ENCODE measurements at regions not wholly inside any gene's neighbourhood (a gene's known extent, or its start where the extent isn't known, plus 50 kb on each side); places are given as distances from the start of the nearest gene placed in this dataset.

DNA sequence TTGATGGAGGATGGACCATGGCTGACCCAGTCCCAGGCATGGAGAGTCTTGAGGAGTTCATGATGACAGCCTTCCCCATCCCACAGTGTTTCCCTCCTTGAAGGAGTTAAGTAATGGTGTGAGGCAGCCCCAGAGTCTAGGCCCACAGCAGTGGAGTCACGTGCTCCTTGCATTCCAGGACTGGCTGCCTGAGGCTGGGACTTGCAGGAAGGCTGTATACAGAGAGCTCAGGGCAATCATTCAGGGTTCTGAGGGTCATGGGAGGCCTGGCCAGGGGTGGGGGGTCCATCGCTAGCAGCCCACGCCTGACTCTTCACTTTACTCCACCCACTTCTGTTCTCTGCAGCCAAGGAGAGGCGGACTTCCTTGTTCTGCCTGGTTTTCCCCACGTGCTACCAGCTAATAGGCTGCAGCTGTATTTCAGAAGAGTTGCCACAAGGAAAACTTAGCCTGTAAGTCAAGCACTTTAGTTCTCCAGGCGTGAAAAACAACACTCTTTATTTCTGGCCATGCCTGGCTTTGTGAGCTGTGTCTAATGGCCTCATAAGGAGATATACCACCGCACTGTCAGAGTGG is 272.5 kb downstream of the DHX35 start:
- no peak for DNase-seq

DNA sequence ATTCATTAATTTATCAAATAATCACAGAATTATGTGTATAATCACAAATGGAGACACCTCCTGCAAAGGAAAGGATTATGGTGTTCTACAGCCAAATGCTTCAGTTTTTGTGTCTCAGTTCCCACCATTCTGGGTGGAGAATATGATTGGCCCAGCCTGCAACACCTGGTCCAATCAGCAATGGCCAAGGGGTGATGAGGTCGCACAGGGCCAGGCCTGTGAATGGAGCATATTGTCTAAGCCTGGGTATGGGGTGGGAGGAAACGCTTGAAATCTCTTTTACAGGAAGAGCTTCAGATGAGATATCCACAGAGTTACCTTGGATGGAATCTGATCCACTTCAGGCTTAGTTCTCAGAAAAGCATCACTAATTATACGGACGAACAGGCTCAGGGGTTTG is 271.6 kb downstream of the DHX35 start:
- DNase-seq, result no peak

DNA sequence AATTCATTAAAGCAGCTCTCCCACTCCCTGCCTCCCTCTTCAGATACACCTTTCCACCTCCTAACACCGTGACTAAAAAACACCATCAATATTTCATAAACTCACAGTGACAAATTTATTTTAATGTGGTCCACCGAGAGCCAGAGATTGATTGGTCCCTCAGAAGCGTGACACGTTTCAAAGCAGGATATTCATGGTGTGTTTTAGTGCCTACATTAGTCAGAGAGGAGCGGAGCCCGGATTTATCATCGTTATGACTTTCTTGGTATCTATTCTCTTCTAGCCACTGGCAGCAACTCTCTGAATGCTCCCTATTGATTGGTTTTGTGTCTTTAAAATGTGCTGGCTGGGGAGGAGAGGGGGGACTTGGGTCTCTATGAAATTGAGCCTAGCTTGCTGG is 265.3 kb downstream of the DHX35 start:
- no peak for DNase-seq

DNA sequence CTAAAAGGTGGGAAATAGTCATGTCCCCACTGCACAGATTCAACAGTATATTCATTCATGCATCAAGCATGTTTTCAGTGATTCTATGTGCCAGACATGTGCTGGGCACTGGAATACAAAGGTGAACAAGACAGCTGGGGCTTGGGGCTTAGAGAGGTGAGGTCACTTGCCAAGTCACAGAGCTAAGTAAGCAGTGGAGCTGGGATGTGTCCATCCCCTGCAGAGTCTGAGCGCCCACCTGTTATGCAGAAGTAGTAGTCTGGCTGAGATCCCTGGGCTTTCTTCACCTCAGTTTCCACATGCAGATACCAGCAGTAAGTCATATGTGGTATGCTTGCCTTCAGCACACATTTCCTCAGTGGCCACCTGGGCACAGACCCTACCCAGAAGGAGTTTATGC is 263.8 kb downstream of the DHX35 start:
- DNase-seq, result no peak

DNA sequence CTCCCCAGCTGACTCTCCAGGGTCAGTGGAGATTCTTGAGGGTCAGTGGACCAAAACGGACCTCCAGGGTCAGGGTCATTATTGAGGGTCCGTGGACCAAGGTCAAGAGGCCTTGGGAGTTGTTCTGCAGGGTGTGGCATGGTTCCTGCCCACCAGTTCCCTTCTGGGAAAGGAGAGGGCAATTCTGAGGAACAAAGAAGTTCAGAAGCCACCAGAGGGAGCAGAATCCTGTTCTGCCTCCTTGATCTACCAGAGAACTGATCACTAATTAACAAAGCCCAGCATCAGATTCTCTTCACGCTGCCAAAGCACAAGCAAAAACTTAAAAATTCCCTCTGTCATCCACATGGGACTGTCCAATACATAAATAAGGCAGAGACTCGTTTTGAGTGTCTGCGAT is 263.4 kb downstream of the DHX35 start:
- no peak for DNase-seq

DNA sequence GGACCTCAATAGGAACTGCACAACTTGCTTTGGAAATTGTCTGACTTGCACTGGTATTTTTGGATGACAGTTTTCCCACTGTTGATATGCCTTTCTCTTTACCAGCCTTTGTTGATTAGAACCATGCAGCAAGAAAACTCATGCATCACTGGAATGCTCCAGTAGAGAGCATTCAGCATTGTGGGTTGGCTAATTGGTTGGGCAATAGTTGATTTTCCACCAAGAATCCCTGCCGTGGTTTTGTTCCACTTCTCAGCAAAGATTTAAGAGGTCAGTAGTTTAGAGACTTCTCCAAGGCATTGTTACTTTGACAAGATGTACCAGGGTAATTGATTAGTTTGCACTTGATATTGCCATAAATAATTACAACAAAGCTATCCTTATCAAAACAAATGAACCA is 260.0 kb downstream of the DHX35 start:
- no peak for DNase-seq

DNA sequence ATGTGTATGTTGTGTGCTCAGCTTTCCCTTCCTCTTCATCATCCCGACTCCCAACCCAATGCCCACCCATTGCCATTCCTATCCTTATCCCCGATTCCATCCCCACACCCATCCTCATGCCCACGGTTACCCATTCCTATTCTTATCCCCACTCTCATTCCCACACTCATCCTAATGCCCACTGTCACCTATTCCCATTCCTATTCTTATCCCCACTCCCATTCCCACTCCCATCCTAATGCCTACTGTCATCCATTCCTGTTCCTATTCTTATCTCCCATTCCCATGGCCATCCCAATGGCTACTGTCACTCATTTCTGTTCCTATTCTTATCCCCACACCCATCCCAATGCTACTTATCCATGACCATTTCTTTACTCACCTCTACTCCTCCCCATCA is 254.1 kb downstream of the DHX35 start:
- no peak for DNase-seq

DNA sequence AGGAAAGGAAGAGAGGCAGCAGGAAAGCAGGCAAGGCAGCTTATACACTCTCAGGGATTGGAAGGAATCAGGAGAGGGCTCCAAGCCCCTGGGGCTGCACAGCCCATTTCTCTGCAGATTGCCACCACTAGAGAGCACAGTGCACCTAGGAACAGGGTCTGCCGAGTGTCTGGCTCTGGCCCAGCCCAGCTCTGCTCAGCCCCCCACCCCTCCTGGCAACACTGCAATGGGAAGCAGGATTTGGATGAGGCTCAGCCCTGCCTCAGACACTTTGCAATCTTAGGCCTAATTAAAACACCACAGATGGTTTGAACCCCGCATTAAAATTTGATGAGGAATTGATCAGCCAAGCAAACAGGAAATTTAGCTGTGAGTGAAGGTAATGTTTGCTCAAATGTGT is 252.7 kb downstream of the DHX35 start:
- peak in 1 of 3 donors; percentile 3 for DNase-seq

DNA sequence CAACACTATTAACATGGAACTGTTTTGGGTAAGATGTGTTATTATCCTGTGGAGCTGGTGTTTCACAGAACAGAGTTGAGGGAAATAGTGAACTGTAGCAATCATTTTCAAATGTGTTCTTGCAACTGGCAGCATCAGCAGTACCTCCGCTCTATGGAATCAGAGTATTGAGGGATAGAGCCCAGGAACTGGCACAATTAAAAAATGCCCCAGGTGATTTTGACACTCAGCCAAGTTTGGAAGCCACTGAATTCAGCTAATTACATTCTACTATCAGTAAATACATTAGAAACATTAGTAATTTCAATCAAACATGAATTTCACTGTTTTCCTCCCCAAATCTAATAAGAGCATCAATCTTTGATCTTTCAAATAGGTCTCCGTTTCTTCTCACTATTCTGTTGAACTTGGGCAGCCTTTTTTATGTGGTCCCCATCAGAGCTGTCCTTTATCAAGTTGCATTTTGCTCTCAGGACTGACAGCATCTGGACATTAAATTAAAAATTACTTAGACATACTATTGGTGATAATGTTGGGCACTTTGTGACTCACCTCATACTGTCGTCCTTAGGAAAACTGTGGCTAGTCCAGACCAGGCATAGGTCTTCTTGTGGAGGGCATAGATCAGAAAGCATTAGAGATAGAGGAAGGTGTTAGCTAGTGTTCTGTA is 251.5 kb downstream of the DHX35 start:
- DNase-seq, result no peak

DNA sequence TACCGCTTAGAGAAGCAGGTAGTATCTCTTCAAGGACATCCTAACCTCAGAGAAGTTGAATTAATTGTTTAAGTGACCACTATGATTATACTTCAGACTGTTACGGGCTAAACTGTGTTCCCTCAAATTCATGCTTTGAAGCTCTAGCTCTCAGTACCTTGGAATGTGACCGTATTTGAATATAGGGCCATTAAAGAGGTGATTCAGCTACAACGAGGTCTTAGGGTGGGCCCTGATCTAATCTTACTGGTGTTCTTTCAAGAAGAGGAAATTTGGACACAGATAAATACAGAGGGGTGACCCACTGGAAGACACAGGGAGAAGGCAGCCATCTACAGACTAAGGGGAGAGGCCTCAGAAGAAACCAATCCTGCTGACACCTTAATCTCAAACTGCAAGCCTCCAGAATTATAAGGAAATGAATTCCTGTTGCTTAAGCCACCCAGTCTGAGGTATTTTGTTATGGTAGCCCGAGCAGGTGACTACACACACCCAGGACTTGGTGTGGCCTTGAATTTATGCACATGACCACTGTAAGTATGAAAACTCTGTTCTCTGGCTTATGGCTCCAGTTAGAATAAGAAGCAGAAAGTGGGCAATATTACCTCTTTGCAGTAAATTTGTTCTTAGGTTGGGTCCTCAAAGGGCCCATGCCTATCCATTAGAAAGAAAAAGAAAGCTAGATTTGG is 249.1 kb downstream of the DHX35 start:
- no peak for DNase-seq

DNA sequence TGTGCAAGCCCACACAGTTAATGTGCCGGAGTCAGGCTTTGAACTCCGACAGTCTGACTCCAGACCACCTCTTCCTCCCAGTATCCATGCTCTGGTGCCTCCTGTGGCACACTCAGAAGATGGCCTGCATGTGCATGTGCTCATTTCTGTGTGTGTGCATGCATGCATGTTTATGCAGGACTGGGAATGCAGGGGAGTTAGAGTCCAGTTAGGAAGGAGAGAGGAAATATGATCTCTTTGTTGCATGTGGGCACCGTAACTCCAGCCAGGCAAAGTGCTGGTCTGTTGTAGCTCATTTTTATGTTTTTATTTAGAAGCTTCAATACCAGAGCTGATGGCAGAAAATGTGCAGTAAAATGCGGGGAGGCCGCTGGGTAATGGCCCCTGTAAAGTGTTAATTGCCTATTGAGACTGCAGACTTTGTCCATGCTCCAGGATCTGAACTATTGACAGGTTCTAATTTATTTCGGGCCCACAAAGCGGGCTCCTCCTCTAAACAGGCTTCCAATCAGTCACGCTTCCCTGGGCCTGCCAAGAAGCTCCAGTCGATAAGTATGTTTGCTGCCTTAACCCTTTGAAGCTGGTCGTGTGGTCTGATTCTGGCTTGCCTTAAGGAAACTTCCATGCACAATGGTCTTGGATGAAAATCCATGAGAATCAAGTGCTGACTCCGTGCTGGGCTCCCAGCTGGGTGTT is 248.3 kb downstream of the DHX35 start:
- DNase-seq, result no peak

DNA sequence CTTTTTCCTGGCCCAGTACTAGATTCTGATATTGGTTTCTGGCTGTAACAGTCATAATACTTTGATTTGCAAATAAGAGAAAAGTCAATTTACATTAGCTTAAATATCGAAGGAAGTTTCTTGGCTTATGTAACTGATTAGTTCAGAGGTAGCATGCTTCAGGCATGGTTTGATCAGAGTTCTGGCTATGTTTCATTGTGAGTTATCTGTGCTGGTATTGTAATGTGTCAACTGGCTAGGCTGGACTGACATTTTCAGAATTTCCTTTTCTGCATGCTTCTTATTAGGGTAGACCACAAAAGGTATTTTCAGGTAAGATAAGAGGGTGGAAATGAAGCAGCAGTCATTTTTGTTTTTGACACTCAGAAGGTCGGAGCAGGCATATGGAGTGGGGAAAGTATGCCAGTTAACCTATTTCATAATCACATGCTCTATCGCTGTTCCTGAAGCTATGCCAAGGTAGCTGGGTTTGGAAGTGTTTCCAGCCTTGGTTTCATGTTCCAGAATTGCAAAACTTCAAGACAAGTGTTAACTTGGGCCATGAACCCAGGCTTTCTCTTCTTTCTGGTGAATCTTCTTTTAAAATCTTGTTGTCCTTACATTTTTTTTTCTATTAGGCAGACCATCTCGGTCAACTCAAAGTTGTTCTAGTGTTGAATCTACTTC is 244.9 kb downstream of the DHX35 start:
- DNase-seq, result no peak

DNA sequence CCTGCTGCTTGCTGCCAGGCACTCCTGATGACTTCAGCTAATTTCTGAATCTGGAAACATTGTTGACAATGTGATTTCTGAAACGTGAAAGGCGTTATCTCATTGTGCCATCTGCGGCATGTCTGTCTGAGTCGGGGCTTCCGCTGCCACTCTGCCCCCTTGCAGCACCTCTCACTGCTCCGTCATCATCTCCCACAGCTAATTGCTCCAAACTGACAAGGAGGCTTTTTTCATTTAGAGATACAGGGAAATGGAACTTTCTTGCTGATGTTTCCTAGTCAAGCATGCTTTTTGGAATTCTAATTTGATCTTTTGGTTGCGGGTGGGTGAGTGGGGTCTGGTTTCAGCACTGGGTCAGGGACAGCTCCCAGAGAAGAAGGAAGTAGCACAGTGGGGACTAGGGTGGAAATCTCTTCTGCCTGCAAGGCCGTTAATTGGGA is 233.5 kb downstream of the DHX35 start:
- peak in 2 of 3 donors; percentile 6 to 27 for DNase-seq

DNA sequence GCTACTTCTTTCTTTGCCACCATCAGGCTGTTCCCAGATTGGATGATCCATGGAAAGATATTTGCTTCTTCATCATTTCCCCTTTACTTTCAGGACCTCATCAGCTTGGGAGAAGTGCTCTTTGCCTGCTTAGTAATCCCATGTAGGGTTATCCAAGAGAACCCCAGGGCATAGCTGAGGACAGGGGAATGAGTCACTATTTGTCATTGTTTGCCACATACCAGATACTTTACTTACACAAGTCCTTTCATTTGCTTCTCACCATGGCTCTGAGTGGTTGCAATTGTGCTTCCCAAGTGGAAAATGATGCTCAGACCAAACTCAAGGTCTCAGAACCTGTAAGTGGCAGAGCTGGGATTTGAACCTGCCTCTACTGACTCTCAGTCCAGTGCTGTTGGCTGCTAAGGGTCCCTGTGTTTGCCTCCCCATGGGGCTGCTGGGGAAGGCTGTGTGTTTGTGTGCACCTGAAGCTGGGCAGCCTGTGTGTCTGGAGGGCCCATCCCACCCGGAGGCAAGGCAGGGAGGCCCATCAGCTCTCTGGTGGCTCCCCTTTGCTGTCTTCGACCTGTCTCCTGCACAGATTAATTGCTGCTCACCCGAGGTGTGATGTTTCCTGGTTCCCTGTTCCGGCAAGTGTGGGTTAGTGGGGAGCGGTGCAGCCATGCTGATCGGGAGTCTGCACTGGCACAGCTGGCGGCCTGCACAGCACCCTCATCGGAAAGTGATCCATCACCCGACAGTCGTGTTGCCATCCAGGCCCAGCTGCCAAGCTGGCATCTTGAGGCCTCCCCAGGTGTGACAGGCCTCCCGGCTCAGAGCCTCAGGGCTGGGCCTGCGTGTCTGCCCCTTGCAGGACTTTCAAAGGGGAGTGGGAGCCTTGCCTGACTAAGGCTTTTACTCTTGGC is 228.8 kb downstream of the DHX35 start:
- peak in 1 of 3 donors; percentile 2 for DNase-seq

DNA sequence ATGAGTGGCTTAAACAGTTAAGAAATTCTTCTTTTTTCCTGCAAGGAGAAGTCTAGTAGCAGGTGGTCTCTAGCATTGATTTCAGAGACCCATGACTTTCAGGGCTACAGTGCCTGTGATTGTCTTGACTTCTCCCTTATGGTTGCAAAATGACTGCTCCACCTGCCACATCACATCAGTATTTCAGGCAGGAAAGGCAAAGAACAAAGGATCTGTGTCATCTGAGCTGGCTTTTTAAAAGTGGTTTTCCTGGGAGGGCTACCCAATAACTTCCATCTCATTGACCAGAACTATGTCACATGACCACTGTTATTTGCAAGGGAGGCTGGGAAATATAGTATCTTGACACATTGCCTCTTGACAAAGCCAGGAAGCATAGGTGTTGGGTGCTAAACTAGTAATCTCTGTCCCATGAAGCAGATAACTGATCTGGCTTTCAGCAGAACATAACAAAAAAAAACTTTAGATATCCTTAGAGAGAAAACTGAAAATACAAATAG is 226.2 kb downstream of the DHX35 start:
- DNase-seq, result no peak

DNA sequence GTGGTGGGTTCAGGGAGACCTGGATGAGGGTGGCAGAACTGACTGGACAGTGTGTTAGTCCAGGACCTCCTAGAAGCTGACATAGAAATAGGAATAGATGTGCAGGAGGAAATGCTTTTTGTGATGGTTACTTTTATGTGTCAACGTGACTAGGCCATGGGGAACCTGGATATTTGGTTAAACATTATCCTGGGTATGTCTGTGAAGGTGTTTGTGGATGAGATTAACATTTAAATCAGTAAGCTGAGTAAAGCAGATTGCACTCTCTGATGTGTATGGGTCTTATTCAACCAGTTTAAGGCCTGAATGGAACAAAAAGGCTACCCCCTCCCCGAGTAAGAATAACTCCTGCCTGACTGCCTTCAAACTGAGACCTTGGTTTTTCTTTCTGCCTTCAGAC is 219.3 kb downstream of the DHX35 start:
- DNase-seq, result no peak

DNA sequence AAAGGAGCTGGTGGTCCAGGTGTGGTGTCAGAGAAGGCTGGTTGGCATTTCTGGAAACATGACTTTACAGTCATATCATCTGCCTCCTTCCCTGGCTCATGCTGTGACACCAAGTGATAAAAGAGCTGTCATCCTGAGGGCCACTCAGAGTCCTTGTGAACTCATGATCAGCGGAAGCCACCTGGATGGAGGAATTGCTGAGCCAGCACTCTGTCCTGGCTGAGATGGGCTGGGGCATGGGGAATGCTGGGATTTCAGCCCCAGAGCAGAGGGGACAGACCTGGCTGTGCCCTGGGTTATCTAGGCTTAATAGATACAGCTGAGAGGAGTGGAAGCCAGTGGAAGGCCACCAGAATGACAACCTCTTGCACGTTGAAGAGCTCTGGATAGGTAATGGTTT is 214.3 kb downstream of the DHX35 start:
- no peak for DNase-seq

DNA sequence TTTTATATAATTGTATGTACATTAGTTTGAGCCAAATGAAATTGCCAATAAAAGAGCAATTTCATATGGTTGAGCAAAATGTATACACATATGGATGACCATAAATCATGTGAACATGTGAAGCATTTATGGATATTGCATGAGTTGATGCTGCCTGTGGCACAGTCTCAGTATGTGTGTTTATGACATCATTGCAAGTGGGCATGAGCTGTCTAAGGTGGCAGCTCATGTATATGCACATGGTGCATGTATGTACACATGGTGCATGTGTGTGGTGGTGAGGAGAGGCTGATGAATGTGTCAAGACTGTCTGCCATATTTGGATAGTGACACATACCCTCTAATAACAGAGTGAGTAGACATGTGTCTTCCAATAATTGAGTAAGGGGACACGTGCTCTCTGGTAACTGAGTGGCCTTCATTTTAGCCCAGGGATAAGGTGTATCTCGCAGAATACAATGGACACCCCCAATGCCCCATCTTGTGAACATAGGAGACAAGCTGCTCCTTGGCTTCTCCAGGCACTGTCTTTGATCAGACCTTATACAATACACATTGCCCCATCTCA is 208.8 kb downstream of the DHX35 start:
- no peak for DNase-seq

DNA sequence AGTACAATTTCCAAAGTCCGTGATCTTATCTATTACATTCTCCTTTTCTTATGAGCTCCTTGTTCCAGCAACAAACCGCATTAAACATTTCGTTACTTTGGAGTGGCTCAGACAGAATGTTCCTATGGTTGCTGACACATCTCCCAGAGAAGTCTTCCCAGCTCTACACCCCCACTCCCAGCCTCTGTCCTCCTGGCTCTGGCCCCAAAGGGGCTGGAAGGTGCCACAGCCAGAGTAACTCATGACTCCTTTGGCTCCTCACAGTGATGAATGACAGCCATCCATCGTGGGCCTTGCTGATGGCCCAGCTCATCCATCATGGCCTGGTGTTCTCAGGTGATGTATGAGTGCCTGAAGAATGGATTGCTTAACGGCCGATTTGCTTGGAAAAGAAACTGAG is 203.0 kb downstream of the DHX35 start:
- no peak for DNase-seq

DNA sequence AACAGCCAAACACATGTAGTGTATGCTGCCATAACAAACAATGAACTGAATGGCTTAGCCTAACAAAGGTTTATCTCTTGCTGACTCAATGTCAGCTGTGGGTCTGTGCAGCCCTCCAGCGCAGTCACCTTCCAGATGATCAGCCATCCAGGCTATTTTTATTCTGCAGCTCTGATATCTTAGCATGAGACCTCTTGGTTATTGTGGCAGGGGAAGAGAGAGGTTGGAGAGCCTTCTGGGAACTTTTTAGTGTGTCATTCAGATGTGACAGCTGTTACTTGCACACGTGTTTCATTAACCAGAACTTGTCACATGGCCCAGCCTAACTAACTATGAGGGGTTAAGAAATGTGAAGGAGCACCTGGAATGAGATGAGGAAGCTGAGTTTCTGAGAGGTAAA is 202.5 kb downstream of the DHX35 start:
- no peak for DNase-seq

DNA sequence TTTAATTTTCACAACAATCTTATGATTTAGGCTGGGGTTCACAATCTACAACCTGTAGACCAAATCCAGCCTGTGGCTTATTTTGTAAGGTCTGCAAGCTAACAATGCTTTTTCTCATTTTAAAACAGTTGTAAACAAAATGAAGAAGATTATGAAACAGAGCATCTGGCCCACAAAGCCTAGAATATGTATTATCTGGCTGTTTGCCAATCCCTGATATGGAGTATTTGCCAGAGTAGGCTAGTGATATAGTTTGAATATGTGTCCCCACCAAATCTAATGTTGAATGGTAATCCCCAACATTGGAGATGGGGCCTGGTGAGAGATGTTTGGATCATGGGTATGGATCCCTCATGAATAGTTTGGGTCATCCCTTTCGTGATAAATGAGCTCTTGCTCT is 201.8 kb downstream of the DHX35 start:
- DNase-seq, result no peak
